NCI-H2196 treated with DMSO at 0.1 percent for 48 hours (cell line): ENCODE measurements at regions not wholly inside any gene's neighbourhood (a gene's known extent, or its start where the extent isn't known, plus 50 kb on each side); places are given as distances from the start of the nearest gene placed in this dataset.

Source experiments
- DNase-seq: peaks from one replicate; lab custom pipeline; 2025; ENCODE audit not compliant: unreplicated experiment; lab: John Stamatoyannopoulos, UW

DNA sequence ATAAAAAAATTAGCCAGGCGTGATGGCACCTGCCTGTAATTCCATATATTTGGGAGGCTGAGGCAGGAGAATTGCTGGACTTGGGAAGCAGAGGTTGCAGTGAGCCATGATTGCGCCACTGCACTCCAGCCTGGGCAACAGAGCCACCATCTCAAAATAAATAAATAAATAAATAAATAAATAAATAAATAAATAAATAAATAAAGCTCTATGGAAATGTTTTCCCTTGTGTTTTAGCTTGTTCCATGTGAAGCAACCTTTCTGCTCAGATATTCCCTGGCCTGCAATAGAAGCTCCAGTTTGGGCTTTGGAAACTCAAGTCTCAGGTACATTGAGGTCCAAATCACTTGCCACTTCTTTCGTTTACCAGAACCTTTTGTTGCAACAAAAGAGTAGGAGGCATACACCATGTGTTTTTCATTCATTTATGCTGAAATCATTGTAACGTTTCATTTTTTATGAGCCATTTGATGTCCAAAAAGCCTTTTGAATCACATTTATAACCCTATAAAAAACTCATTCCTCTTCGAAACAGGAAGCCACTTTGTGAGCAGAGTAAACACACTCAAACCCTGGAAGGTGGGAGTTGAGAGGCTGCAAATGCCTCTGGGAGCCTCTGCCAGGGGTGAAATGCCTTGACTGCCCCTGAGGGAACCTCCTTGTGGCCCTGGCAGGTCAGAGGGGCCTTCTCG, 376.6 kb upstream of the TBX3 start:
- DNase-seq = no peak

DNA sequence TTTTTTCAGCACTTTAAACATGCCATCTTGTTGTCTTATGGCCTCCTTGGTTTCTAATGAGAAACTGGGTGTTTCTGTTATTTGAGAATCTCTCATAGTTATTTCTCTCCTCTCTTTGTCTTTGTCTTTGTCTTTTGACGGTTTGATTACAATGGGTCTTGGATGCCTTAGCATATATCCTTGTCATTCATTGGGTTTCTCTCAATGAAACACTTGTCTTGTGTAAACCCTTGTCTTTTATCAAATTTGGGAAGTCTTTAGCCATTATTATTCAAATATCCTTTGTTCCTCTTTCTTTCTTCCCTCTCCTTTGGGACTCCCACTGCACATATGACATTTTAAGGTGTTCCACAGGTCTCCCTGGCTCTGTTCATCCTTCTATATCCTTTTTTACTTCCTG, 373.5 kb upstream of the TBX3 start:
- DNase-seq = no peak

DNA sequence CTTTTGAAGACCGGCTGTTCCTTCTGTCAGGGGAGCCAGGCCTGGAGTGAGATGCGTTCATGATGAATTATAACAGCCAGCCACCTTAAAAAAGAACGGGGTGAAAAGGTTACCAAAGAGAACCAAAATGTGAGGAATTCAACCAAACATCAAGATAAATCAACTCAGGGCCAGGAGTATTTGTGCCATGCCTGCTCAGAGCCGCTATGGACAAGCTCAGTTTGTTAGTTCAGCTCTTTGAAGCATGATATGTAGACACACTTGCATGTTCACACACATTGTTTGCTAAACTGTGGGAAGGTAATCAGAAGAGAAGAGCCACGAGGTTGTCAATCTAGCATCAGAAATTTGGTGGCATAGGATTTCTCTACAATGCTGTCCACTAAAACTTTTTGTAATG, 367.4 kb upstream of the TBX3 start:
- no peak for DNase-seq

DNA sequence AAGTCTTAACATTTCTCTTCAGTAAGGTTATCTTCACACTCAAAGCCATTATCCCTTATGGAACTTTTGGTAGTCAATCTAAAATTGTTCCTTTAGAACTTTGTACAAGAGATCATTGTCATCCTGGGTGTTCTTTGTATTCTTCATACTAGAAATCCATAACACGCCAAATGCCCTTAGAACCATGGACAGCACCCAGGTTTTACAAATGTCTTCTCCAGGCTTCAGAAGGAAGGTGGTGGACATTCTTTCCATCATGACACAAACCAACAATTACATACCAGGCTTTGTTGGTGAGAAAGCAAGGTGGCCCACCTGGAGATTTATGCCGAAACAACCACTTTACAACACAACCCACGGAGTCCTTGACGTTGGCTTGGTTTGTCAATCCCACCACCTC, 365.6 kb upstream of the TBX3 start:
- no peak for DNase-seq

DNA sequence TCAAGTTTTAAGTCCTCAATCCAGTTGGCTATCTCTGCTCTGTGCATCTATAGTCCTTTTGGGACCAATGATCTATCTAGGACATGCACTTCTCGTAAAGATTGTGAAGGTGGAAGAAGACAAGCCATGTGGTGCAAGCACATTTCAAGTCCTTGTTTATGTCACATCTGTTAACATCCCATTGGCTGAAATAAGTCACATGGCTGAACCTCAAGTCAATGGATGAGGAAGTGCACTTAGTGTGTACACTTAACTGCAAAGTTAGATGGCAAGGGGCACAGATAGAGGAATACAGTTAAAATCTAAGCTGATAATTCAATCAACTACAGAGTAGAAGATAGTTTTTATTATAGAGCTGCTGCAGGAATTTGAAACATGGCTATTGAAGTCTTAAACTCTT, 362.8 kb upstream of the TBX3 start:
- no peak for DNase-seq

DNA sequence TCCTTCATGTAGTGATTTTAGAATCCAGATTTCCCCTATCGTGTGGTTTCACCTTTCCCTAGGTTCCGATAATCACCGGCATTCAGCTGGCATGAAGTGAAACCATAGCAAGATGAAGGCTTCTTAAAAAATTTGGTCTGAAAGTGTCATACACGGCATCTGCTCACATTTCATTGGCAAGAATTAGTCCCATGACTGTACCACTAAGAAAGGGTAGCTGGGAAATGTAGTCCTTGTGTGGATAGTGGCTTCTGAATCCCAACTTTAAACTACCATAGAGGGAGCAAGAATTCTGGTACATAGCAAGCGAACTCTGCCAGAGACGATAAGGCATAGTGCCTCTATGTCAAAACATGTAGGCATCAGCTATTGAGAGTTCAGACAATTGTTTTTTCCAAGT, 360.1 kb upstream of the TBX3 start:
- no peak for DNase-seq

DNA sequence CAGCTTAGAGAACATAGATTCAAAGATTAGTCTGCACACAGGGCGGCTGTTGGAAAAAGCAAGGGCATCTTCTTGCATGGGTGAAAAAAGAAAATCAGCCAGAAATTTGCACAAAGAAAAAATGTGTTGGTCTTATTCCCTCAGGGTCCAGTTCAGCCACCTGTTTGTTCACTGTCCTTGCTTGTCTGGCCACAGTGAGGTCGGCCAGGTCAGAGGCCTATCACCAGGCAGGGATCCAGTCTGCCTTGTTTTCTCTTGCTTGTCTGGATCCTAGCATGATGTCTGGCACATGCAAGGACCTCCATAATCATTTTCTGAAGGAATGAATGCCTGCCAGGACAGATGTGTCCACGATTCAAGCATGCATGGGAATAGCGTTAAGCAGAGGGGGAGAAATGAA, 359.1 kb upstream of the TBX3 start:
- DNase-seq = no peak

DNA sequence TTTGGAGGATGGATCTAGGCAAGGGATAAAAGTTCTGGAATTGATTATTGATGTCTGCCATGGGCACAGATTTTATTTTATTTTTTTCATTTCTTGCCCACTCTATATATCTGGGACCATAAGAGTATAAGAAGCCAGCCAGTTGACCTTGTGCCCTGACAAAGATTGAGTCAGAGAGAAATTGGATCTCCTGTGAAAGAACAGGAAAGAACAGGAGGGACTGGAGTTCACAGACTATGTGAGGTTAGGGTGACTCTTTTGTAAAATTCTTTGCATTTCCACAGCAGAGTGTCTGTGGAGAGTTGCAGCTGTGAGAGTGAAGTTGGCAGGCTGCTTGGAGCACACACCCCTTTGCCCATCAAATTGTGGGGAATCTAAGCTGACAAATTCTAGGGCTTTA, 358.4 kb upstream of the TBX3 start:
- no peak for DNase-seq

DNA sequence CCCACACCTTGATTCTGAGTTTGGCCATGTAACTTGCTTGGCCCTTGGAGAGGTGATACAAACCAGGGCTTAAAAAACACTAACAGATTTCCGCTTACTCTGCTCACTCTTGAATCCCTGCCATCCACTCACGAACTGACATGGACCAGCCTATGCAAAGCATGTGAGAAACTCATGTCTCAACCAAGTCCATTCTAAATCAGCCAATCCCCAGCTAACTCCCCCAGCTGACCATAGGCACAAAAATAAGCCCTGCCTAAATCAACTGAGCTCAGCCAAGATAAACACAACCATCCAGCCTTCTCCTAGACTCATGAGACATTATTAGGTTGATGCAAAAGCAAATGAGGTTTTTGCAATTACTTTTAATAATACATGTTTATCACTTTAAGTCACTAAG, 353.9 kb upstream of the TBX3 start:
- no peak for DNase-seq

DNA sequence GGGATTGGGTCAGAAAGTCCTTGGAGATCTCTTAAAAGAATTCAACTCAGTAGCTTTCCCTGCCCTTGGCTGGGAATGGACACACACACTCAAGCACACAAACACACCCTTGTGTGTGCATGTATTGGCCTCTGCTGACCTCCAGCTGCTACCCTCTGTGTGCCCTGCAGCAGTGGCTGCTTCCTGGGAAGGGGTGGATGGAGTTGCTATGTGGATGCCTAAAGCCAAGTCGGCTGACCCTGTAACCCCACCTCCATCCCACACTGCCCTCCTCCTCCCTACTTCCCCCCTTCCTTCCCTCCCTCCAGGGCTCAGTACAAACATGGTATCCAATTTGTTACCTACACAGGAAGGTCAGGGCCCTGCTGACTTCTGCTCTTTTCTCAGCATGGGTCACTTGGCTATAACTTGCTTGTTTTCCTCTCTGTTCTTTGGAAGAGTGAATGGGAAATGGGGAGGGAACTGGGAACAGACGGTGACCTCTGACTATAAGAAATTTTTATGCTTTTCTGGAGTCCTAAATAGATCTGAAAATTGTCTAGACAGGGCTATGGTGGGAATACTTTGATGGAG, 351.6 kb upstream of the TBX3 start:
- no peak for DNase-seq

DNA sequence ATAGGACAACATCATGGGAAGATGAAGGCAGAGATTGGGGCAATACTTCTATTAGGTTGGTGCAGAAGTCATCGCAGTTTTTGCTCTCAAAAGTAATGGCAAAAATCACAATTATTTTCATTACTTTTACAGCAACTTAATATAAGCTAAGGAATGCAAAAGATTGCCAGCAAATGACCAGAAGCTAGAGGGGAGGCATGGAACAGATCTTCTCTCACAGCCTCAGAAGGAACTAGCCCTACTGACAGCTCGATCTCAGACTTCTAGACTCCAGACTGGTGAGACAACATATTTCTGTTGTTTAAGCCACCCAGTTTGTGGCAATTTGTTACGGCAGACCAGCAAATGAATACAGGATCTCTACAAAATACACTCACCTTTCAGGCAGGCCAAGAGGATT, 348.5 kb upstream of the TBX3 start:
- no peak for DNase-seq

DNA sequence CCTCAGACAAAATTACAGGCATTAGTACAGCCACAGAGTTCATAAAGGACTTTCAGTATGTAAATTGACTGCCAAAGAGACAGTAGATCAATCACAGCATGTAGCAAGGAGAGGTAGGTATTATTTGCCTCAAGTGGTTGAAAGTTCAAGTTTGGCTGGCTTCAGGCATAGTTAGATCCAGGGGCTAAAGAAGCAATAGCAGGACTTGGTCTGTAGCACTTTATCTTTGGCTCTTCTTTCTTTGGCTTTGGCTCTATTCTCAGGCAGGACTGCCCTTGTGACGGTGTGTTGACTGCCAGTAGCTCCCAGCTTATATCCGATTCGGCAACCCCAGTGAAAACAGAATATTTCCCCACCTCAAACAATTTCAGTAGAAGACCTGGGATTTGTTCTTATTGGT, 346.0 kb upstream of the TBX3 start:
- DNase-seq = no peak

DNA sequence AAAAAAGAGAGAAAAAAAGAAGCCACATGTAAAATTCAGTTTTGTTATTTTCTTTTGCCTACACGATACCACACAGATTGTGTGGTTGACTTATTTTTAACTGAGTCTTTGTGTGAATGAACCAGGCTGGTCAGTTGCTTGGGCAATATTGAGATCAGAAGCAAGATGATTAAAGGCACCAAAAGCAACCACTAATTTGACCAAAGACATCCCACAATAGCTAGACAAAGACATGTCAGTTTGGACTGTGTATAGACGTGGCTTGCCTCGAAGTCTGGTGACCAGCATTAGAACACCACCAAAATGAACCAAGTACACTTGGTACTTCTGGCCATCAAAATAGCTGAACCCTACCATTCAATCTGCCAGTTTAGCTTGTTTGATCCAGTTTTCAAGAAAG, 340.6 kb upstream of the TBX3 start:
- no peak for DNase-seq

DNA sequence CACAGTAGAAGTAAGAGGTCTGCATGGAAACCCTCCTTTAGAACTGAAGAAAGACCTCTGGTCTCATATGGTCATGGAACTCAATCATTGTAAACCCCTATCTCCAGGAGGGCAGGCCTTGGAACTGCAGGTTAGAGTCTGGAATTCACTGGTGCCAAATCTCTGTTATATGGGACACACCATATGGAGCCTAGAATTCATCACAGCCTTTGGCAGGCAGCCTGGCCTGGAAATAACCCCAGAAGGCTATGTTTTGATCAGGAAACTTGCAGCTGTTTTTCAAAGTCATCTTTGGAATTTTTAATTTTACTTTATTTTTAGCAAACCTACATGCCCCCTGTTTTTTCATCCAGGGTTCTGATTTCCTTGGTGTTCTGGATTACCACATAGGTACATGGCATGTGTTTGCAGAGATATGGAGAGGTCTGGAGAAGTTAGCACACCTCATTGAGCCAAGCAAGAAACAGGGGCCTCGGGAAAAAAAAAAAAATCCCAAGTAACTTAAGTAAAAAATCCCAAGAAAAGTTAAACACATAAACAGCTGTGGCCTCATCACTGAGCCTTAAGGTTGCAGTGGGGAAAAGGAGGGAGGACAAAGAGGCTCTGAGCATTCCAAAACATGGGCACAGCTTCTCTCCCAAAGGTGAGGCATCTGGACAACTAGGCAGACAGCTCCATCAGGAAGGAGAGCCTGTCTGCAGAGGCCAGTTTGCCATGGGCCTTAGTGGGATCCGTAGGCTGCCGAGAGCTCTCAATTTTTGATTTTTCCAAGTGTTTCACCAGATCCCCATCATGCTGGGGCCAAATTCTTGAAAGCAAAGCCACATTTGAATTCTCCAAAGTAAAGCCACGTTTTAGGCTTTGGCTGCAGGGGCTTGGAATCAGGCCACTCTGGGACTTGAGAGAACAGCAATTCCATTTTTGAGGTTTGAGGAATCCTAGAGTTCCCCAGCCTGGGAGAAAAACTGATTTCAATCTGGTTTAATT, 339.6 kb upstream of the TBX3 start:
- no peak for DNase-seq

DNA sequence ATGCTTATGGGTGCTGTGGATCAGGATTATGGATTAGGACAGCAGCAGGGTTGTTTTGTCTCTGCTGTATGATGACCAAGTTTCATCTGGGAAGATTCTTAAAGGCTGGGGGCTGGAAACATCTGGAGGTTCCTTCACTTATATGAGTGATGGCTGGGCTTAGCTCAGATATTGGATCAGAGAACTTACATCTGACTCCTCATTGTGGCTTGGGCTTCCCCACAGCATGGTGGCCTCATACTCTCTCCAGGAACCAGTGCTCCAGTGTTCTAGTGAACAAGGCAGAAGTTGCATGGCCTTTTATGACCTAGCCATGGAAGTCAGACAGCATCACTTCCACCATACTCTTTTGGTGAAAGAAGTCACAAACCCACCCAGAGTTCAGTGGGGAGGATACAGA, 336.1 kb upstream of the TBX3 start:
- DNase-seq = no peak

DNA sequence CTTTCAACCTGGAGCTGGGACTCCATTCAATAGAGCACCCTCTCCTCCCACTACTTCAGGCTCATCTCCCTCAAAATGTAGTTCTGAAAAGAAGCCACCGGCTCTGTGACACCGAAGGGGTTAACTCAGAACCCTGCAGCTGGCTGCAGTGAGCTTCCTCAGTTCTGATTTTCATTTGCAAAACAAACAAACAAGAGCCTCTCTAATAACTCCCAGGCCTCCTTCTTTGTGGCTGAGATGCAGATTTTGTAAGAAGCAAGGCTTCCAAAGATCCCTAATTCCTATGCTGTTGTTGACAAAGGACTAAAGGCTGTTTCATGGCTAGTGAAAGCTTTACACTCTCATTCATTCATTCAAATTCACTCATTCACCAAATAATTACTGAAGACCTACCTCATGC, 333.4 kb upstream of the TBX3 start:
- DNase-seq = no peak

DNA sequence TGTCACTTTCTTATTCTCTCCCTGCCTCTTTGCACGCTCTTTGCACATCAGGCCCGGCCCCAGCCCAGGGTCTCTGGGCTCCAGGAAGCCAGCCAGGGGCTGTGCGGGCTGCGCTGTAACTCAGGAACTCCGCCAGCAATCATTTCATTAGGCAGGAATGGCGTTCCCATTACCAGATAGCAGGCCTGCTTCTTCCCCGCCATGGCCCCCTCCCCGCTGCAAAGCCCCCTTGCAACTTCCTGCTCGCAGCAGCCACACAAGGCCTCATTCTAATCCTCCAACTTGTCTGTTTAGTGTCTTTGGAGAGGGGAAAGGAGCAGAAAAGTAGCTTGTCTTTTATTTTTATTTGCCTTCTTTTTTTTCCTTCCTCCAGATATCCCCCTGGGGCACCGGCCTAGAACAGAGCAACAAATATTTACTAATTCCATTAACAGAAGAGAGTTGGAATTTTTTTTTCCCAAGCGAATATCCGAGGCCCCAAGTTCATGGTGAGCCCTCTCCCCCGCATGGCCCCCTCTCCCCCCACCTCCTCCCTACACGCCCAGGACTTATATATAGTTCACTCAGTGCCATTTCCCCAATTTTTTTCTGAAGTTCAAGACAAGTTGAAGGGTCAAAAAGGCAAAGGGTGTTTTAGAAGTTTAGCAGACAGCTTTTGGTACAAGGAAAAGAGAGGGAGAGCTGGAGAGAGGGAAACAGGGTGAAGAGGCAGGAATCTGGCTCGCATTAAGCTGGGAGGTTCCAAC, 329.4 kb upstream of the TBX3 start:
- no peak for DNase-seq

DNA sequence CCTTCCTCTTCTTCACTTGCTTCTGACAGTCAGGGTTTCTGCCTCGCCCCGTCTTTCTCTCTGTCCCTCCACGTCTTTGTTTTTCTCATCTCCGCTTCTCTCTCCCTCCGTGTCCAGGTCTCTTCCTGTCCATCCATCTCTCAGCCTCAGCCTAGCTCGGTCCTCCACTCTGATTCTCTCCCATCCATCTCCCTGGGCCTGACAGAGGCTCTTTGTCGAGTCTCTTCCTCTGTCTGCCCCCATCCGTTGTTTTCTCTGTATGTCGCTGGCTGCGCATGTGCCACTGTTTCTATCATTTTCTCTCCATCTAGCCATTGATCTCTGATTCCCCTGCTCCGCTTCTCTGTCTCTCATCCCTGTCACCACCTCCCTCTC, 328.9 kb upstream of the TBX3 start:
- no peak for DNase-seq

DNA sequence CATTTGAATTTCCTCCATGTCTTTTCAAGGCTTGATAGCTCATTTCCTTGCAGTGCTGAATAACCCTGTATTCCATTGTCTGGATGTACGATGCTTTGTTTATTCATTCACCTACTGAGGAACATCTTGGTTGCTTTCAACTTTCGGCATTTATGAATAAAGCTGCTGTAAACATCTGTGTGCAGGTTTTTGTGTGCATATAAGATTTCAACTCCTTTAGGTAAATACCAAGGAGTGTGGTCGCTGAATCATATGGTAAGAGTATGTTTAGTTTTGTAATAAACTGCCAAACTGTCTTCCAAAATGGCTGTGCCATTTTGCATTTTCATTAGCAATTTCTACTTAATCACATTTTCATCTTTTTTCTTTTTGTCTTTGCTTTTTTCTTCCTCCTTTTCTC, 327.7 kb upstream of the TBX3 start:
- DNase-seq = no peak

DNA sequence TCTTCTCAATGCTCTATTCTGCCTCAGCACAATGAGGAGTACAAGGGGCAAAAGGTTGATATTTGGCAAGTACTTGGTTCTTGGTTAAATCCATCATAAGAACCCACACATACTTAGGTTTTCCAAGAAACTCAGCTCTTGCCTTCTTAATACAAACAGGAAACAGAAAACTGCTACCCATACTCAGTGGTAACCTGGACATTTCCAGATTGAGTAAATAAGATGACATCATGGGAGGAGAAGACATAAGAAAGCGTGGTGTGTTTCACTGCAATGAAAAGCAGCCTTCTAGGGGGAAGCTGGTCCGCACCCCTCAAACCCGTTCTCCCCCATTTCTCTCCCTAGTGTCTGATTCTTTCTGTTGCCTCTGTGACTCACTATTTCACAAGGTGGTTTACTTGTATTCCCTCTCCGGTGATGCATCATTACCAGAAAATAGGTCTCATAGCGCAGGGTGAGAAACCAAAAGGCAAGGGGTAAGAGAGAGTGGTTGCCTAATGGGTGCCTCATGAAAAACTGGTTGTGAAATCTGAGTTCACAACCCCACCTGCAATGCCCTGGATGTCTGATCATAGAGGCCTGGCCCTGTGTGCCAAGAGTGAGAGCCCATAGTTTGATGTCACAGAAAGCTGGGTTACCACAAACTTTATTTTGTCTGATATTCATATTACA, 326.5 kb upstream of the TBX3 start:
- no peak for DNase-seq

DNA sequence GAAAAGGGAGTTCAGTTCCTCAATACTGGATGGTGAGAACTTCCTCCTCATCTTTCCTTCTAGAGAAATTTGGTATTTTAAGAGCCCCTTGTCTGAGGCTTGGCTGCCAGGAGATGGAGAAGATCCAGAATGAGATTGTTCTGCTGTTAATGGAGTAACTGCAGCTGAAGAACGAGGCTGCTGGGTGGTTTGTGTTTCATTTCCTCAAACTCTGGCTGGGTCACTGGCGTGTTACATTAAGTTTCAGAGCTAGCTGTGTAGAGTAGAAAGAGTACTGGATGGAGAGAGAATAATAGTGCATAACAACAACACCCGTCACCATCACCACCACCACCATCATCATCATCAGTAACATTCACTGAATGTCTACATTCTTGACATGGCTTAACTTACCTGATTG, 325.0 kb upstream of the TBX3 start:
- DNase-seq = no peak
